Neutrophil (primary cell): ENCODE measurements at regions not wholly inside any gene's neighbourhood (a gene's known extent, or its start where the extent isn't known, plus 50 kb on each side); places are given as distances from the start of the nearest gene placed in this dataset.

Source experiments
- H3K27ac ChIP-seq: fragments of 200-600 bp; sonication (generic); 2 replicates; pipeline ENCODE4 v1.5.1; 2016; ENCODE audit warnings: mild to moderate bottlenecking, moderate library complexity
- H3K27me3 ChIP-seq: fragments of 200-600 bp; sonication (generic); 2 replicates; pipeline ENCODE4 v1.6.0; 2016; ENCODE audit warnings: mild to moderate bottlenecking
- H3K36me3 ChIP-seq: fragments of 200-600 bp; sonication (generic); 2 replicates; pipeline ENCODE4 v1.5.1; 2017
- H3K4me1 ChIP-seq, 2 experiments: fragments of 200-600 bp in 1 of 2; sonication (generic) in 1 of 2; 1 replicate in 1 of 2; 2 replicates in 1 of 2; pipeline versions ENCODE4 v1.5.1 to v1.6.1; 2013 to 2016; ENCODE audit warnings: low read depth in 1 of 2, low read length in 1 of 2, mild to moderate bottlenecking in 1 of 2, moderate library complexity in 1 of 2; ENCODE audit not compliant: control insufficient read depth in 1 of 2, insufficient read depth in 1 of 2
- H3K4me3 ChIP-seq, 2 experiments: fragments of 200-600 bp in 1 of 2; sonication (generic) in 1 of 2; 1 replicate in 1 of 2; 2 replicates in 1 of 2; pipeline ENCODE4 v1.5.1; 2013 to 2016; ENCODE audit warnings: low read depth in 1 of 2, low read length in 1 of 2, mild to moderate bottlenecking in 1 of 2, moderate library complexity in 1 of 2
- H3K9me3 ChIP-seq: fragments of 200-600 bp; sonication (generic); 2 replicates; pipeline ENCODE4 v1.5.1; 2016
- TF ChIP-seq, protein P1 (sequence below): fragments of 200-600 bp; sonication (generic); IDR thresholded peaks from 2 replicates; pipeline ENCODE4 v1.5.1; 2016; ENCODE audit warnings: antibody characterized with exemption

DNA sequence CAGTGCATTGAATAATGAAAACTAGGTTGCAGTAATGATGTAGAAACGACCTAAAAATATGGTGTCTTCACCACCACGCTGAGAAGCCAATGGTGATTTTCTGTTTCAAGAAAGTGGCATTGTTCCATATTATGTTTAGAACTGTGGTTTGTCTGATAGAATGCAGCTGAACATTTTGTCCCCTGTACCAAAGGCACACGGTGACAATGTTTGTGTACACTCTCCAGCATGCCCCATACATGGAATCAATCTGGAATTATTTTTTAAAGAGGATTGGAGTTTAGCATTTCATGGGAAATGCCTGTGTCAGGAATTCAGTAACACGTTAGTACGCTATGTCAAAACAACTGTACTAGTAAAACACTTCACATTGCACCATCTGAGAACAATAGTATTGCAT is 237.4 kb upstream of the AUTS2 start:
- TF ChIP-seq, protein P1, sequence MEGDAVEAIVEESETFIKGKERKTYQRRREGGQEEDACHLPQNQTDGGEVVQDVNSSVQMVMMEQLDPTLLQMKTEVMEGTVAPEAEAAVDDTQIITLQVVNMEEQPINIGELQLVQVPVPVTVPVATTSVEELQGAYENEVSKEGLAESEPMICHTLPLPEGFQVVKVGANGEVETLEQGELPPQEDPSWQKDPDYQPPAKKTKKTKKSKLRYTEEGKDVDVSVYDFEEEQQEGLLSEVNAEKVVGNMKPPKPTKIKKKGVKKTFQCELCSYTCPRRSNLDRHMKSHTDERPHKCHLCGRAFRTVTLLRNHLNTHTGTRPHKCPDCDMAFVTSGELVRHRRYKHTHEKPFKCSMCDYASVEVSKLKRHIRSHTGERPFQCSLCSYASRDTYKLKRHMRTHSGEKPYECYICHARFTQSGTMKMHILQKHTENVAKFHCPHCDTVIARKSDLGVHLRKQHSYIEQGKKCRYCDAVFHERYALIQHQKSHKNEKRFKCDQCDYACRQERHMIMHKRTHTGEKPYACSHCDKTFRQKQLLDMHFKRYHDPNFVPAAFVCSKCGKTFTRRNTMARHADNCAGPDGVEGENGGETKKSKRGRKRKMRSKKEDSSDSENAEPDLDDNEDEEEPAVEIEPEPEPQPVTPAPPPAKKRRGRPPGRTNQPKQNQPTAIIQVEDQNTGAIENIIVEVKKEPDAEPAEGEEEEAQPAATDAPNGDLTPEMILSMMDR: no peak
- H3K4me1 ChIP-seq: no peaks in the 10 kb centered on the region
- H3K27ac ChIP-seq: no peak overlapping the region

DNA sequence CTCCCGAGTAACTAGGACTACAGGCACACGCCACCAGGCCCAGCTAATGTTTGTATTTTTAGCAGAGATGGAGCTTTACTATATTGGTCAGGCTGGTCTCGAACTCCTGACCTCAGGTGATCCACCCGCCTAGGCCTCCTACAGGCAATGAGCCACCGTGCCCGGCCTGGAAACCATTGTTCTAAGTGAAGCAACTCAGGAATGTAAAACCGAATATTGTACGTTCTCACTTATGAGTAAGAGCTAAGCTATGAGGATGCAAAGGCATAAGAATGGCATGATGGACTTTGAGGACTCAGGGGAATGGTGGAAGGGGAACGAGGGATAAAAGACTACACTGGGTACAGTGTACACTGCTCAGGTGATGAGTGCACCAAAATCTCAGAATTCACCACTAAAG is 235.1 kb upstream of the AUTS2 start:
- Histone ChIP-seq H3K27me3 (no peaks in the 10 kb centered on the region), H3K36me3 (no peaks in the 10 kb centered on the region), H3K4me3 (no peak overlapping the region), H3K9me3 (no peaks in the 10 kb centered on the region), H3K4me1 (no peaks in the 10 kb centered on the region), H3K27ac (no peak overlapping the region)
- TF ChIP-seq, protein P1: no peak

More for the DNA sequence above, 237.4 kb upstream of the AUTS2 start:
- no peaks in the 10 kb centered on the region for H3K36me3 ChIP-seq
- H3K4me3 ChIP-seq: no peak overlapping the region
- H3K27me3 ChIP-seq: no peaks in the 10 kb centered on the region
- no peaks in the 10 kb centered on the region for H3K9me3 ChIP-seq

DNA sequence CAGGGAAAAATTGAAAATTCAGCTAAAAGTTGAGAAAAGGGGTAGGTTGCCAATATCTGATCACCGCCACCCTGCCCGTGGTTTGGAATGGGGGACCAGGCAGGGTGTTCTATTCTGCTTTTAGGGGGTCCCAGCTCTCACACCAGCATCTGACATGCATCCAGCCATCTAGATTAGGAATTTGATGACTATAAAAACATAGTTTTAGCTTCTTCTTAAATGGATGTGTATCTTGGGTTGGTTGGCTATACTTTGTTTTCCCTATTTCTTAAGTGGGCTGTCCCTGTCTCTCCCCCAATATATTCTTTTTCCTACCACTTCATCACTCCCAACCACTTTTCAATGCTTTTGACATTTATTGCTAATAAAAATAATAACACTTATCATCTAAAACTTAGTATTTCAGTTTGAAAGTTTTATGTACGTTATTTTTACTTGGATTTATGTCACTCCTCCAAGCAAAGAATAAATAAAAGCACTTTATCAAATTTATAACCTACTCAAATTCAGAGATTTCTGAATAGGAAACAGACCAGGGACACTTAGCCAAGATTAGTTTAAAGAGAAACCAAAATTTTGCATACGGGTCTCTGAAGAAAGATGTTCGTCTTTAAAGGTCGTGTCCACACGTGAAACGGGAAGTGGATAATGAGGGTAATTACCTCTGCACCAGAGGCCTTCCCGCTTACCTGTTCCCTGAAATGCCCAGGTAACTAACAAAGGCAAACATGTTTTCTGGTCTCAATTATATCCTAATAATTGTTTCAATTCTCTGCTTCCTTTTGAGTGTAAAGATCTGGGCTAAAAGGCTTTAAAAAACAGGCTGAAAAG is 233.2 kb upstream of the AUTS2 start:
- Histone ChIP-seq H3K27me3 (no peaks in the 10 kb centered on the region), H3K36me3 (no peaks in the 10 kb centered on the region), H3K4me1 (no peaks in the 10 kb centered on the region), H3K9me3 (no peaks in the 10 kb centered on the region), H3K27ac (no peak overlapping the region), H3K4me3 (no peak overlapping the region)
- TF ChIP-seq, protein P1: no peak

DNA sequence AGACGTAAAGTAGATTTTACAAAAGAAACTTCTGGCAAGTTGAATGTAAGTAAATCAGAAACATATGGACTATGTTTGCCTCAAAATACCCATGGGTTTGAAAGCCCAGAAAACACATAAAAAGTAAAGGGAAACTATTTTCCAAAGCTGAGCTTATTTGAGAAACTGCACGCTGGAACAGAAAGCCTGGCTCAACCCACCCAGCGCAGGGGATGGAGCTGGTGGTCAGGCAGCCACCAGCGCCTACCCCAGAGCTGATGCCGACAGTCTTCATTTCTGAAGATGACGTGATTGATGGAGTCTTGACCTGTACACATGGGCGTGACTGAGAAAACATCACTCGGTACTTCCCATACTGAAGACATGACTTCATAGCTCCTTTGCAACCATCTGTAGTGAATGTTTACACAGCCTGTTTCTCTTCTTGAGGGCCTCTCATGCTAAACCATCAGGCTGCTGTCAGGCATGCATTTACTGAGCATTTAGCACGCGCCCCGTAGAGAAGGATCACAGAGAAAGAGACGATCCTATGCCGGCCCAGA is 232.6 kb upstream of the AUTS2 start:
- no peaks in the 10 kb centered on the region for H3K27me3 ChIP-seq
- H3K4me3 ChIP-seq: no peak overlapping the region
- TF ChIP-seq, protein P1: no peak
- H3K4me1 ChIP-seq: no peaks in the 10 kb centered on the region
- H3K36me3 ChIP-seq: no peaks in the 10 kb centered on the region
- no peaks in the 10 kb centered on the region for H3K9me3 ChIP-seq
- H3K27ac ChIP-seq: no peak overlapping the region

DNA sequence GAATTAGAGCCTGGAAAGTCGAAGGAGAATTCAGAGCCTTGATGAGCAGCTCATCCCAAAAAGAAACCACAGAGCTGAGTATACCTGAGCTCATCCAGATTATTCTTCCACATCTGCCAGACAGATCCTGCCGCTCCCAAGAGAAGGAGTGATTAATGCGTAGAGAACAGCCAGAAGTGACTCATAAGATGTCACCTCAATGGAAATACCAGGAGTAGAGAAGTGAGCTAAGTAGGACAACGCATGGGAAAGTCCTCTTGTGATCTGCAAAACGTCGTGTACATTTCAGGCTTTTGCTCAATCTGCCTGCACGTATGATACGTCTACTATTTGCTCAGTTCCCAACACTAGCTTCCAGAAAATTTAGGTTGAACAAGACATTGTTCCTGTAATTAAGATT is 230.5 kb upstream of the AUTS2 start:
- TF ChIP-seq, protein P1: no peak
- H3K9me3 ChIP-seq: no peaks in the 10 kb centered on the region
- H3K27ac ChIP-seq: no peak overlapping the region
- no peaks in the 10 kb centered on the region for H3K36me3 ChIP-seq
- H3K4me3 ChIP-seq: no peak overlapping the region
- no peaks in the 10 kb centered on the region for H3K27me3 ChIP-seq
- no peaks in the 10 kb centered on the region for H3K4me1 ChIP-seq
